Adrenal gland (tissue), 5 donors: ENCODE measurements at regions not wholly inside any gene's neighbourhood (a gene's known extent, or its start where the extent isn't known, plus 50 kb on each side); places are given as distances from the start of the nearest gene placed in this dataset.

Experiments
- POLR2A ChIP-seq, 2 donors: fragments of 450-650 bp; IDR thresholded peaks; one replicate each; pipeline ENCODE4 v1.6.1; 2017; ENCODE audit warnings: antibody characterized with exemption in 2 of 2, mild to moderate bottlenecking in 2 of 2, moderate library complexity in 1 of 2
- TF ChIP-seq, protein P1 (sequence below), 6 experiments: fragments of 450-650 bp in 4 of 6; fragments of 200-600 bp in 2 of 6; sonication (generic) in 1 of 6; IDR thresholded peaks; 1 replicate in 5 of 6; 2 replicates in 1 of 6; pipeline versions ENCODE4 v1.5.1 to v1.8.0; 2016 to 2021; ENCODE audit warnings: antibody characterized with exemption in 6 of 6, mild to moderate bottlenecking in 2 of 6, moderate library complexity in 1 of 6
- donor health status: DM: no; HTN: no; CAD: no.

DNA sequence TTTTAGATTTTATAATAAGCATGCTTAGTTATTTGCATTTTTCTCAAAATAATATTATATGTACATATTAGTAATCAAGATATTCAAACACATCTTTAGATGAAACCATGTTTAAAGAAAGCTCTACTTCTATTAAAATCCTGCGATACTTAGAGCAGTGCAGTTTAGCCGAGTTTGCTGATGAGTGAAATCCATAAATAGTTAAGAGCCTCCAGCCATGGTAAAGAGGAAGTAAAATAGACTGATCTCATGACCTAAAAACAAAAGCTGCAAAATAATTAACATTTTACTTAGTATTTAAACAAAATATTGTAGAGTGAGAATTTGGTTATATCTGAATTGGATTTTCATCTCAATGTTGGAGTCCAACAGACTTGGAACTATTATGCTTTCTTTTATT is 147.4 kb upstream of the NRIP1 start:
- TF ChIP-seq, protein P1, sequence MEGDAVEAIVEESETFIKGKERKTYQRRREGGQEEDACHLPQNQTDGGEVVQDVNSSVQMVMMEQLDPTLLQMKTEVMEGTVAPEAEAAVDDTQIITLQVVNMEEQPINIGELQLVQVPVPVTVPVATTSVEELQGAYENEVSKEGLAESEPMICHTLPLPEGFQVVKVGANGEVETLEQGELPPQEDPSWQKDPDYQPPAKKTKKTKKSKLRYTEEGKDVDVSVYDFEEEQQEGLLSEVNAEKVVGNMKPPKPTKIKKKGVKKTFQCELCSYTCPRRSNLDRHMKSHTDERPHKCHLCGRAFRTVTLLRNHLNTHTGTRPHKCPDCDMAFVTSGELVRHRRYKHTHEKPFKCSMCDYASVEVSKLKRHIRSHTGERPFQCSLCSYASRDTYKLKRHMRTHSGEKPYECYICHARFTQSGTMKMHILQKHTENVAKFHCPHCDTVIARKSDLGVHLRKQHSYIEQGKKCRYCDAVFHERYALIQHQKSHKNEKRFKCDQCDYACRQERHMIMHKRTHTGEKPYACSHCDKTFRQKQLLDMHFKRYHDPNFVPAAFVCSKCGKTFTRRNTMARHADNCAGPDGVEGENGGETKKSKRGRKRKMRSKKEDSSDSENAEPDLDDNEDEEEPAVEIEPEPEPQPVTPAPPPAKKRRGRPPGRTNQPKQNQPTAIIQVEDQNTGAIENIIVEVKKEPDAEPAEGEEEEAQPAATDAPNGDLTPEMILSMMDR (IDR thresholded peaks at IDR 0.05) = no peak
- no peak for TF ChIP-seq POLR2A (IDR thresholded peaks at IDR 0.05)
